GM12874 (cell line): ENCODE measurements at regions not wholly inside any gene's neighbourhood (a gene's known extent, or its start where the extent isn't known, plus 50 kb on each side); places are given as distances from the start of the nearest gene placed in this dataset.

Experiments
- TF ChIP-seq, protein P1 (sequence below): IDR thresholded peaks from 2 replicates; pipeline ENCODE4 v1.5.1; 2011; ENCODE audit warnings: low read depth, mild to moderate bottlenecking, control low read depth, low read length, moderate library complexity; ENCODE audit not compliant: insufficient read depth

DNA sequence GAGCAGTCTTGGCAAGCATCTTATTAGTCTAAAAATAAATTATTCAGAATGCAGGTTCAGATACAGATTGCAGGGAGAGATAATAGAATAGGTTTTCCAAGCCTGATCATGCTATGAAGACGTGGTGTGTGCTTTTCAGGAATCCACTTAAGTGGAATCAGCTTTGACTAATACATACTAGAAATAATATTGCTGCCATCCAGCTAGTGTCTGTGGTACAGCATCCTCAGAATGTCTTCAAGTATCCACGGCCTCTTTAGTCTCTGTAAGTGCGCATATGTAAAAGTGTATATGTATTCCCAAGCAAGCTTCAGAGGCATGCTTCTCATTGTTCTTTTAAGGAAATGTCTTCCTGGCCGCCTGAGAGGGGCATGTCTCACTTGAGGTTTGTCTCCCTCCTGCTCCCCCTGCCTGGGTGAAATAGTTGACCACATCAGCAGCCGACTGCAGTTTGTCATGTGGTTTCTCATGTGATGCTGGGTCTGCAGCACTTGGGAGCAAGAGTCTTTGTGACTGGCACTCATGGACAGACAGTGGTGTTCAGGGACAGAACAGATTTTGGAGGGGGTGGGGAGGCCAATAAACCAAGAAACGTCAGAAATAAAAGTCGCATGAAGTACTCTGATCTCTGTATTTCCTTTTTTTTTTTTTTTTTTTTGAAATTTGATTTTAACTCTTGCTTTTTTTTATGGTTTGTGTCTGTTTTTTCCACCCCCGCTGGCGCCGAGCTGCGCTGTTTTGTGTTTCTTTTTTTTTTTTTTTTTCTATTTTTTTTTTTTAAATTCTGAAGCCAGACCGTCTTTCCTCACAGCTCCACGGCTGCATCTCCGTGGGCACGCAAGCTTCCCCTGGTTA lies 150.8 kb downstream of the PRL start:
- TF ChIP-seq, protein P1, sequence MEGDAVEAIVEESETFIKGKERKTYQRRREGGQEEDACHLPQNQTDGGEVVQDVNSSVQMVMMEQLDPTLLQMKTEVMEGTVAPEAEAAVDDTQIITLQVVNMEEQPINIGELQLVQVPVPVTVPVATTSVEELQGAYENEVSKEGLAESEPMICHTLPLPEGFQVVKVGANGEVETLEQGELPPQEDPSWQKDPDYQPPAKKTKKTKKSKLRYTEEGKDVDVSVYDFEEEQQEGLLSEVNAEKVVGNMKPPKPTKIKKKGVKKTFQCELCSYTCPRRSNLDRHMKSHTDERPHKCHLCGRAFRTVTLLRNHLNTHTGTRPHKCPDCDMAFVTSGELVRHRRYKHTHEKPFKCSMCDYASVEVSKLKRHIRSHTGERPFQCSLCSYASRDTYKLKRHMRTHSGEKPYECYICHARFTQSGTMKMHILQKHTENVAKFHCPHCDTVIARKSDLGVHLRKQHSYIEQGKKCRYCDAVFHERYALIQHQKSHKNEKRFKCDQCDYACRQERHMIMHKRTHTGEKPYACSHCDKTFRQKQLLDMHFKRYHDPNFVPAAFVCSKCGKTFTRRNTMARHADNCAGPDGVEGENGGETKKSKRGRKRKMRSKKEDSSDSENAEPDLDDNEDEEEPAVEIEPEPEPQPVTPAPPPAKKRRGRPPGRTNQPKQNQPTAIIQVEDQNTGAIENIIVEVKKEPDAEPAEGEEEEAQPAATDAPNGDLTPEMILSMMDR, result no peak

DNA sequence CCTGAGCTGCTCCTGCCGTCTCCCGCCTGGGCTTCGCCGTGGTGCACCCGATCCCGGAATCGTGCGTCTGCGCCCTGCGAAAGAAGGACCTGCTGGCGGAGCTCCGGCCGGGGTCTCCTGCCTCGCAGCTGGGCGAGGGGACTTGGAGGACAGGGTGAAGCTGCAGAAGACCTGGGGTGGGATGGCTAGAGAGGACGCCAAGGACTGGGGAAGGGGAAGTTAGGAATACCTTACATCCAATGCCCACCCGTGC lies 150.2 kb downstream of the PRL start:
- TF ChIP-seq, protein P1, result no peak

DNA sequence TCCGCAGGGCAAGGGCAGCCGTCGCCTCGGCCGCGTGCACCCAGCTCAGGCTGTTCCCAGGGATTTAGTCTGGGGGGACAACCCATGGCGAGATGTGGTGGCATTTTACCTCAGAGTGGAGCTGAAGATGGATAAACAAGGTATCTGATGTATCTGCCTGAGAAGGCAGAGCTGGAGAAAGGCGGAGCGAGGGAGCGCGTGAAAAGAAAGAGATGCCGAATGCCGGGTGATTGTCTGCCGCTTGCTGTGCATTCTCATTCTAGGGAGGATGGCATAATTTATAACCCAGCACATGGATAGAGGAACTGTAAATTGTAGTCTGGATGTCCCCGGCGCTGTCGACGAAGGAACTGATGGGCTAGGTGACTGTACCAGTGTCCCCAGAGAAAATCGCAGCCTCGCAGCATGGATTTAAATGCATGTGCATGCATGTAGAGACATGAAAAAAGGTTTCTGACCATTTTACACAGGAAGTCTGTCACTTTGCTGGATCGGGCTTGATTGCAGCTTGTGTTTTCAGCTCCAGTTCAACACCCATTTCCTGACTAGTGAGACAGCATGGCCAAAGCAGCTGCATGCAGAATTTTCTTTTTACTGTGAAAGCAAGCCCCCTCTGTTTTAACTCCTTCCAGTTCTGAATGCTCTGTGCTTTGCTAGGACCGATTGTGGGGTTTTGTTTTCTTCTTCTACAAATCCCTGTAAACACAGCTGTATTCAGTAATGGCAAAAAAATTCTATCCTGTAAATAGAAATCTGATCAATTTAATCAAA lies 149.7 kb downstream of the PRL start:
- TF ChIP-seq, protein P1, result no peak

DNA sequence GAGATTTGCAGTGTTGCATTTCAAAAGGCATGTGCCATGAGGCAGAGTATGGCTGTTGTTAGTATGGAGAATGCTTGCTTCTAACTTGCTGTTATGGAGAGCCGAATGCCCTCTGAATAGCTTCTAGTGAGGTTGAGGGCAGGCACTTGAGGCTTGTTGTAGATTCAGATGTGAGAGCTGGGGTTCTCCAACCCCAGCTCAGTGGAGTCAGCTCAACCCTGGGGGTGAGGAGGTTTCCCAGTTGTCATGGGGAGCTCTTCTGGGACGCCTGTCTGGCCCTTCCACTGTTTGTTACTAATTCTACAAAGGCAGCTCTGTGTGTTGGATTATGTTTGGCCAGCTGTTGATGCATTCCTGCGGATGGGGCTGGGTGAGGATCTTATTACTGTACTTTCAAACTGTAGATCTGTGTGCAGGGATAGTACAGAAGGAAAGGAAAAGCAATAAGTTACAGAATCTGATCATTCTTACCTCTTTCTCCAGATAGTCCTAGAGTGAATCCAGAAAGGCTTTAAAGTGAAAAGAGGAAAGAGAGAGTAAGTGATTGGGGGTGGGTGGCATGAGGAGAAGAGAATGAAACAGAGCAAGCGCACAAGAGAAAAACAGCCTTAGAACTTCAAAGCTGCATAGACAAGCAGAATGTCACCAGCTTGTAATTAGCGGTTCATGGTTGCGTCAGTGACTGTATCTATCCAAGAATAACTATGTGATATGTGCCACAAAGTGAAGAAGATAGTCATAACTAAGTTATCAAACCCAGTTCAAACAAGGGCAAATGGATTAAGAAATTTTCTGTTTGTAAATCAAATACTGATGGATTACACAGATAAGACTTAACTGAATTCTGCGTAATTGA lies 148.7 kb downstream of the PRL start:
- TF ChIP-seq, protein P1, result no peak

DNA sequence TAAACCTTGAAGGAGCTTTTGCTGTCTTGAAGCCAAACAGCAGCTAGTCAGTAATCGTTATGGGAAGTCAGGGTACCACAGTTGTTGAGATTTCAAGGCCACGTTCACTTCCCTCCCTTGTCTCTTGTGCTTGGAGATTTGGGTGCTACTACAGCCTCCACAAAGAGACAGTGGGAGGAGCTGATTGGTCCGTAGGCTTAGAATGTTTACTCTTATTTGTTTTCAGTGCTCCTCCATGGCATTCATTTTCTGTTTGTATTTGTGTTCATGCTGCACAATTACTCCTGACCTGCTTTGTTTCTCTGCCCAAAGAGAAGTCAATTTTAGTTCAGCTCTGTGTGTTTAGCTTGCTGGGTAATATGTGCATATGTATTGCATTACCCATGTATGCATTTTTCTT lies 147.7 kb downstream of the PRL start:
- TF ChIP-seq, protein P1, result no peak

DNA sequence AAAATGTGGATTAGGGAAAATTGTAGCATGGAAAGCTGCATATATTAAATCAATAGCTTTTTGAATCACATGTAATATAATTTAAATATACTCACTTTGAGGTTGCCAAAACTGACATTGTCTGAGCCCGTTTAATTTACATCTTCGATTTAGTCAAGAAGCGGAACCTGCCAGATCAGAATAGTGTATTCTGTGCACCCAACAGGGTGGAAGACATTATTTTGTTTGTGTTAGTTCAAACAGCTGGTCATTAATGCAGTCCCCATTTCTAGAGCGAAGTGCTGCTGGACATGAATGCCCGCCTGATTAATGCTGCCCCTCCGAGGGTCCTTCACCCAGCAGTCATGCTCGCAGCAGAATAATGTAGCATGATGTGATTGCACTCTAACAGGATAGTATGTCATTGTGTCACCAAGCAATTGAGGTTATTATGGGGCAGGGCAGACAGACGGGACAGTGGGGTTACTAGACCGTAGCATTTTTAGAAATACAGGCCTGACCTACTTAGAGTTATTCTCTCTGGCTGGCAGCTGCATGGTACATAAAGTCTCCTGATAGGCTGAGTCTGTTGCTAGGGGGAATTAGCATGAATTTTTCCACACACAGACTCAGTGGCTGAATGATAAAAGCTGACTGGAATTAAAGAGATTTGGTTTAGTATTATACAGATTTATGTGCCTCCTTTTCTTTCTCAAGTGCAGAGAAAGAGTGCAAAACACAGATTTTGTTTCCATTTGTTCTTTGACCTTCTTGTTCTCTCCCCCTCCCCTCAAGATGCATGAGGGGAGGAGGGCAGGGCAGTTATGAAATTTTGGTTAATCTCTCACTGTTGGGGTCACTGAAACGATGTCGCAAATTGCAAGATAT lies 147.1 kb downstream of the PRL start:
- TF ChIP-seq, protein P1, result no peak
